Heart left ventricle (tissue), 13 donors: ENCODE measurements at regions not wholly inside any gene's neighbourhood (a gene's known extent, or its start where the extent isn't known, plus 50 kb on each side); places are given as distances from the start of the nearest gene placed in this dataset.

Experiments used
- POLR2A ChIP-seq, 2 donors: fragments of 450-650 bp; IDR thresholded peaks; one replicate each; pipeline ENCODE4 v1.6.1; 2017; ENCODE audit warnings: antibody characterized with exemption in 2 of 2, mild to moderate bottlenecking in 2 of 2, moderate library complexity in 2 of 2
- TF ChIP-seq, protein P1 (sequence below), 12 donors: fragments of 200-600 bp; sonication (generic) in 4 of 12; IDR thresholded peaks; one replicate each; pipeline versions ENCODE4 v1.5.0 to v1.8.0; 2018 to 2022; ENCODE audit warnings: antibody characterized with exemption in 12 of 12, mild to moderate bottlenecking in 5 of 12
- donor health status: ischemic (EF 13 %, LVEDD 7.1; RV severe dilation, severe dysfunction).
- donor health status: DM: no; HTN: yes; CAD: no.
- donor health status: DM: no; HTN: no; CAD: no.
- donor health status: ischemic (EF 25% LVEDD 6.9; RV normal size, moderate dysfunction).
- donor health status: ischemic (EF 25% LVEDD 5.7; RV mildly dilated, moderate dysfunction).
- donor health status: ischemic (EF 35%, LVEDD 5.7; RV mildly dilated, moderate dysfunction).
- donor health status: nonischemic (EF 11% LVEDD 7.7; RV severe dilation, severe dysfunction).
- donor health status: DM: yes; HTN: yes; CAD: no.
- donor health status: PGD.
- donor health status: ischemic (EF 29% LVEDD 5.4; RV normal size, mild dysfunction).
- donor health status: nonischemic (EF 23%, LVEDD 6.1; RV moderate dilation, normal function).

DNA sequence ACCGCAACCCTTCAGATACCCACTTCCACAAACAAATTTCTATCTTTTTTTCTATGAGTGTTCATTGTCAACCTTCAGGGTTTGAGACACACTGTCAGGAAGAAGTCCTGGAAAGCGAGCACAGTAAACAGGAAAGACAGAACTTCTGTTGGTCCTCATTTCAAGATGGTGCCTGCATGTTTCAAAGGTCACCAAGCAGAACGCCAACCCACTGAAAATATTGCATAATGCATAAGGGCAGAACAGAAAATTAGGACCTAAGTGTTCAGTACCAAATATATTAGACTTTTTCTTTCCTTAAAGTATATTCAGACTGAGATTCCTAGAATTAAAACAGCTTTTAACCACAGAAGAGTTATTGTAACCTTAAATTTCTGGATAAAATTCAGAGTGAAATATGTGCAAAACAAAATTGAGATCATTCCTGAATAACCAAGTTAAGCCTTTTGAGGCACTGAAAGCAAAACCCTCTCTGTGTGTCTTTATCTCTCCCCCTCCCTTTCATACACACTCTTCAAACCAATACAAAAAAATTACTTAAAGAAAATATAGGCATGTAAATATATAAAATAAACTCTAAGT lies 387.8 kb upstream of the THBS1 start:
- TF ChIP-seq, protein P1, sequence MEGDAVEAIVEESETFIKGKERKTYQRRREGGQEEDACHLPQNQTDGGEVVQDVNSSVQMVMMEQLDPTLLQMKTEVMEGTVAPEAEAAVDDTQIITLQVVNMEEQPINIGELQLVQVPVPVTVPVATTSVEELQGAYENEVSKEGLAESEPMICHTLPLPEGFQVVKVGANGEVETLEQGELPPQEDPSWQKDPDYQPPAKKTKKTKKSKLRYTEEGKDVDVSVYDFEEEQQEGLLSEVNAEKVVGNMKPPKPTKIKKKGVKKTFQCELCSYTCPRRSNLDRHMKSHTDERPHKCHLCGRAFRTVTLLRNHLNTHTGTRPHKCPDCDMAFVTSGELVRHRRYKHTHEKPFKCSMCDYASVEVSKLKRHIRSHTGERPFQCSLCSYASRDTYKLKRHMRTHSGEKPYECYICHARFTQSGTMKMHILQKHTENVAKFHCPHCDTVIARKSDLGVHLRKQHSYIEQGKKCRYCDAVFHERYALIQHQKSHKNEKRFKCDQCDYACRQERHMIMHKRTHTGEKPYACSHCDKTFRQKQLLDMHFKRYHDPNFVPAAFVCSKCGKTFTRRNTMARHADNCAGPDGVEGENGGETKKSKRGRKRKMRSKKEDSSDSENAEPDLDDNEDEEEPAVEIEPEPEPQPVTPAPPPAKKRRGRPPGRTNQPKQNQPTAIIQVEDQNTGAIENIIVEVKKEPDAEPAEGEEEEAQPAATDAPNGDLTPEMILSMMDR (IDR thresholded peaks at IDR 0.05), result no peak
- no peak for TF ChIP-seq POLR2A (IDR thresholded peaks at IDR 0.05)
